ENCODE measurements at regions not wholly inside any gene's neighbourhood (a gene's known extent, or its start where the extent isn't known, plus 50 kb on each side); places are given as distances from the start of the nearest gene placed in this dataset.

- intact Hi-C loops (cut with micrococcal nuclease; ENCODE audit: unreplicated experiment): no loop called here
- DNase-seq: no peak
- Histone ChIP-seq H3F3A (ENCODE audit: insufficient read depth, low read depth) (no peaks in the 10 kb centered on the region), H3K4me3 (no peak overlapping the region), H3K27me3 (ENCODE audit: insufficient read depth, low read depth) (no peaks in the 10 kb centered on the region), H4K20me1 (ENCODE audit: insufficient read depth) (no peaks in the 10 kb centered on the region), H3K9me3 (ENCODE audit: insufficient read depth, low read depth) (no peaks in the 10 kb centered on the region; the same call in 1 of the 2 replicates), H3K4me2 (no peak overlapping the region), H3K4me1 (replicated peaks; ENCODE audit: insufficient read depth) (no peaks in the 10 kb centered on the region), H2AFZ (no peak overlapping the region), H3K27ac (no peak overlapping the region), H3K36me3 (ENCODE audit: low read depth) (no peaks in the 10 kb centered on the region), H3K79me2 (ENCODE audit: low read depth) (no peaks in the 10 kb centered on the region), H3K9me2 (ENCODE audit: insufficient read depth) (no peaks in the 10 kb centered on the region)
- POLR2A ChIA-PET (ENCODE audit: unreplicated experiment): no interaction called here
- CTCF ChIA-PET: no interaction called here
- no peak for TF ChIP-seq CTCF (conservative IDR thresholded peaks at IDR 0.05)
- TF ChIP-seq EZH2 (IDR thresholded peaks at IDR 0.05; ENCODE audit: low read depth): no peak
- no TSS peak for BruUV-seq (replicated peaks)
These were observed 363.8 kb upstream of the TMEM132C start for GRCh38 chr12:127903146-127903545.

- no peaks in the 10 kb centered on the region for H3K9me3 ChIP-seq (ENCODE audit: insufficient read depth, low read depth)
- no peak overlapping the region for H3K4me2 ChIP-seq
- no peaks in the 10 kb centered on the region for H3K36me3 ChIP-seq (ENCODE audit: low read depth)
- ChIA-PET POLR2A (ENCODE audit: unreplicated experiment) (no interaction called here), CTCF (no interaction called here)
- H3K27ac ChIP-seq: no peak overlapping the region
- intact Hi-C loops (cut with micrococcal nuclease; ENCODE audit: unreplicated experiment): no loop called here
- no peaks in the 10 kb centered on the region for H3K79me2 ChIP-seq (ENCODE audit: low read depth)
- H4K20me1 ChIP-seq (ENCODE audit: insufficient read depth): no peaks in the 10 kb centered on the region
- H3K9me2 ChIP-seq (ENCODE audit: insufficient read depth): no peaks in the 10 kb centered on the region
- H3K27me3 ChIP-seq (ENCODE audit: insufficient read depth, low read depth): peaks cover 4% of the 10 kb centered on the region; the same call in 1 of the 2 replicates
- TF ChIP-seq EZH2 (IDR thresholded peaks at IDR 0.05; ENCODE audit: low read depth): no peak
- no peak for TF ChIP-seq CTCF (conservative IDR thresholded peaks at IDR 0.05)
- BruUV-seq (replicated peaks): no TSS peak
- no peak overlapping the region for H3K4me3 ChIP-seq
- H3K4me1 ChIP-seq (replicated peaks; ENCODE audit: insufficient read depth): no peaks in the 10 kb centered on the region
- no peak overlapping the region for H2AFZ ChIP-seq
- no peak for DNase-seq
- no peaks in the 10 kb centered on the region for H3F3A ChIP-seq (ENCODE audit: insufficient read depth, low read depth)
These were observed 357.9 kb upstream of the TMEM132C start for GRCh38 chr12:127909041-127909440.

- POLR2A ChIA-PET (ENCODE audit: unreplicated experiment): no interaction called here
- peaks cover 4% of the 10 kb centered on the region; the same call in 1 of the 2 replicates for H3K27me3 ChIP-seq (ENCODE audit: insufficient read depth, low read depth)
- intact Hi-C loops (cut with micrococcal nuclease; ENCODE audit: unreplicated experiment): no loop called here
These were observed 355.7 kb upstream of the TMEM132C start for GRCh38 chr12:127911291-127911690.

More at GRCh38 chr12:127911291-127911690, 355.7 kb upstream of the TMEM132C start:
- no peak overlapping the region for H3K27ac ChIP-seq
- H4K20me1 ChIP-seq (ENCODE audit: insufficient read depth): no peaks in the 10 kb centered on the region
- CTCF ChIA-PET: no interaction called here
- no TSS peak for BruUV-seq (replicated peaks)
- no peaks in the 10 kb centered on the region for H3K79me2 ChIP-seq (ENCODE audit: low read depth)
- no peak overlapping the region for H3K4me3 ChIP-seq
- H3K9me3 ChIP-seq (ENCODE audit: insufficient read depth, low read depth): no peaks in the 10 kb centered on the region
- no peaks in the 10 kb centered on the region for H3K36me3 ChIP-seq (ENCODE audit: low read depth)
- TF ChIP-seq CTCF (conservative IDR thresholded peaks at IDR 0.05): no peak
- no peak for TF ChIP-seq EZH2 (IDR thresholded peaks at IDR 0.05; ENCODE audit: low read depth)
- no peaks in the 10 kb centered on the region for H3K9me2 ChIP-seq (ENCODE audit: insufficient read depth)
- H3K4me2 ChIP-seq: no peak overlapping the region
- no peaks in the 10 kb centered on the region for H3F3A ChIP-seq (ENCODE audit: insufficient read depth, low read depth)
- no peaks in the 10 kb centered on the region for H3K4me1 ChIP-seq (replicated peaks; ENCODE audit: insufficient read depth)
- no peak for DNase-seq
- no peak overlapping the region for H2AFZ ChIP-seq
